Urothelium cell line (cell line): ENCODE measurements at regions not wholly inside any gene's neighbourhood (a gene's known extent, or its start where the extent isn't known, plus 50 kb on each side); places are given as distances from the start of the nearest gene placed in this dataset.

Experiments
- DNase-seq: peaks from one replicate; pipeline ENCODE4 v3.0.0; 2011; ENCODE audit warnings: low spot score, mixed read lengths
- FAIRE-seq: peaks from 2 replicates; lab custom pipeline; 2011; peaks lifted over from hg19 to GRCh38; lab: Jason Lieb, UNC

GRCh38 chr5:35478856-35479682 lies 138.6 kb upstream of the SPEF2 start:
- FAIRE-seq (peak; percentile 30), DNase-seq (peak; percentile 53)

- FAIRE-seq (no peak), DNase-seq (no peak)
Observed at GRCh38 chr5:35477911-35478310, 139.8 kb upstream of the SPEF2 start.

GRCh38 chr5:35477321-35477720 lies 140.3 kb upstream of the SPEF2 start:
- no peak for DNase-seq
- FAIRE-seq = no peak

GRCh38 chr5:35476797-35477196 lies 140.9 kb upstream of the SPEF2 start:
- no peak for FAIRE-seq
- DNase-seq = no peak

- no peak for FAIRE-seq
Observed at GRCh38 chr5:35476036-35476435, 141.6 kb upstream of the SPEF2 start.

GRCh38 chr5:35473589-35473988 lies 144.1 kb upstream of the SPEF2 start:
- FAIRE-seq = no peak
- DNase-seq = no peak

More at GRCh38 chr5:35476036-35476435, 141.6 kb upstream of the SPEF2 start:
- DNase-seq = no peak

- DNase-seq = peak; percentile 60
- no peak for FAIRE-seq
Observed at GRCh38 chr5:35470866-35471265, 146.8 kb upstream of the SPEF2 start.

- DNase-seq = no peak
- FAIRE-seq = no peak
Observed at GRCh38 chr5:35468811-35469210, 148.9 kb upstream of the SPEF2 start.

- DNase-seq = no peak
- FAIRE-seq = no peak
Observed at GRCh38 chr5:35466746-35467145, 150.9 kb upstream of the SPEF2 start.

- no peak for DNase-seq
- no peak for FAIRE-seq
Observed at GRCh38 chr5:35464757-35465156, 152.9 kb upstream of the SPEF2 start.

GRCh38 chr5:35461530-35461929 lies 156.1 kb upstream of the SPEF2 start:
- FAIRE-seq = no peak

GRCh38 chr5:35458824-35459207 lies 158.8 kb upstream of the SPEF2 start:
- no peak for DNase-seq
- FAIRE-seq = no peak

More at GRCh38 chr5:35461530-35461929, 156.1 kb upstream of the SPEF2 start:
- DNase-seq = no peak

GRCh38 chr5:35457912-35458823 lies 159.5 kb upstream of the SPEF2 start:
- DNase-seq = no peak
- no peak for FAIRE-seq

GRCh38 chr5:35456506-35456905 lies 161.2 kb upstream of the SPEF2 start:
- FAIRE-seq = no peak
- no peak for DNase-seq

- DNase-seq (no peak), FAIRE-seq (no peak)
Observed at GRCh38 chr5:35454011-35454525, 163.6 kb upstream of the SPEF2 start.

GRCh38 chr5:35443803-35444595 lies 173.7 kb upstream of the SPEF2 start:
- no peak for FAIRE-seq
- DNase-seq = no peak

- FAIRE-seq = no peak
- no peak for DNase-seq
Observed at GRCh38 chr5:35442885-35443639, 174.6 kb upstream of the SPEF2 start.

- FAIRE-seq = no peak
Observed at GRCh38 chr5:35440409-35440808, 177.3 kb upstream of the SPEF2 start.

GRCh38 chr5:35438786-35439185 lies 178.9 kb upstream of the SPEF2 start:
- DNase-seq (no peak), FAIRE-seq (peak; percentile 46)

More at GRCh38 chr5:35440409-35440808, 177.3 kb upstream of the SPEF2 start:
- no peak for DNase-seq

- DNase-seq (no peak), FAIRE-seq (no peak)
Observed at GRCh38 chr5:35438288-35438687, 179.4 kb upstream of the SPEF2 start.
